Tongue (tissue), 1 donor: ENCODE measurements at regions not wholly inside any gene's neighbourhood (a gene's known extent, or its start where the extent isn't known, plus 50 kb on each side); places are given as distances from the start of the nearest gene placed in this dataset.

Experiments used
- DNase-seq: peaks from one replicate; pipeline ENCODE4 v3.0.0-alpha.2; 2015

DNA sequence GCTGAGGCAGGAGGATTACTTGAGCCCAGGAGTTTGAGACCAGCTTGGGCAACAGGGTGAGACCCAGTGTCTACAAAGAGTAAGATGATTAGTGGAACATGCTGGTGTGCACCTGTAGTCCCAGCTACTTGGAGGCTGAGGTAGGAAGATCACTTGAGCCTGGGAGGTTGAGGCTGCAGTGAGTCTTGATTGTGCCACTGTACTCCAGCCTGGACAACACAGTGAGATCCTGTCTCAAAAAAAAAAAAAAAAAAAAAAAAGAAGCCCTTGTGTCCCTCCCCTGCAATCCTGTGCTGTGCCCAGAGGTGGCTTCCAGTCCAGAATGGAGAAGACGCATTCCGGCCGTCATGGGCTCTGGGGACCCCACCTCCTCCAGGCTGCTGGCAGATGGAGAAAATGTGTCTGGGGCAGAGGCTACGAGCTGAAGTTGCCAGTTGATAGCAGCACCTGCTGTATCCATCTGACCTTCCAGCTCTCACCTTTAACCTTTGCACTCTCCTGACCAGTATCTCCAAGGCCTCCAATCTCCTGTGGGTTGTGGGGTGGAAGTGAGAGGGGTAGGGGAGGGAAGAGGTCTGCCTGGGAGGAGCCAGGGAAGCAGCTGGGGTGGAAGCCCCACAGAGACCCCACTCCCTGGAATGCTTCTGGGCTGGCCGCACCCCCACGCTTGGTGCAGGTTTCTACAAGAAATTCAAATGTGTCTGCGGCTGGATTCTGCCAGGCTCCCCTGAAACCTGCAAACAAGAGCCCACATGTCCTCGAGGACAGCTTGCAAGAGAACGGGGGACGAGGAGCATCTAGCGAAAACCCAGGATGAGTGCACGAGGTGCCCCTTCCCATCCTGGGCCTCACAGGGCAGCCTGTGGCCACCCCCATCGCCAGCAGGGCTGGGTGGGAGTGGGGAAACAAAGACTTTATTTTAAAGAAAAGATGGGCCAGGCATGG, 148.3 kb upstream of the IER5L start:
- no peak for DNase-seq

DNA sequence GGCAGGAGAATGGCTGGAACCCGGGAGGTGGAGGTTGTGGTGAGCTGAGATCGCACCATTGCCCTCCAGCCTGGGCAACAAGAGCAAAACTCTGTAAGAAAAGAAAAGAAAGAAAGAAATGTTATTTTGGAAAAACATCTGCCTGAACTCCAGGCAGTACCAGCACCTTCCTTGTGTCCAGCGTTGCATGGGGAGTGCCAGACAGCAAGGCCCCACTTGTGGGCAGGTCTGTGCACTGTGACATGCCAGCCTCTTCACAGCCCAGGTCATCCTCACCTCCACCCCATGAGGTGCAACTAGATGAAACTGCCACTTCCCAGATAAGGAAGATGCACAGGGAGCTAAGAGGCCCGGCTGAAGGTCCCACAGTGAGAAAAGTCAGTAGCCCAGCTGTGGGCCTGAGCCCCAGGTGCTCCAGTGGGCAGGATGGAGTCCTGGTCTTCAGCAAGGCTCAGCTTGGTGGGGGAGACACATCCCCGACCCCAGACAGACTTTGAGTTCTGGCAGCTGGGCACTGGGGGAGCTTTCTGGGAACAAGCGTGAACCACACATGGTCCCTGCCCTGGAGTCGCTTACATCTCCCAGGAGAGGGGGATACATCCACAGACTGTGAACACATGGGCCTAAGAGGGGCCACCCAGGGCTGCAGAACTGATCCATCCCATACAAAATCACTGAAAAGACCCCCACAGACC, 146.9 kb upstream of the IER5L start:
- DNase-seq, result no peak

DNA sequence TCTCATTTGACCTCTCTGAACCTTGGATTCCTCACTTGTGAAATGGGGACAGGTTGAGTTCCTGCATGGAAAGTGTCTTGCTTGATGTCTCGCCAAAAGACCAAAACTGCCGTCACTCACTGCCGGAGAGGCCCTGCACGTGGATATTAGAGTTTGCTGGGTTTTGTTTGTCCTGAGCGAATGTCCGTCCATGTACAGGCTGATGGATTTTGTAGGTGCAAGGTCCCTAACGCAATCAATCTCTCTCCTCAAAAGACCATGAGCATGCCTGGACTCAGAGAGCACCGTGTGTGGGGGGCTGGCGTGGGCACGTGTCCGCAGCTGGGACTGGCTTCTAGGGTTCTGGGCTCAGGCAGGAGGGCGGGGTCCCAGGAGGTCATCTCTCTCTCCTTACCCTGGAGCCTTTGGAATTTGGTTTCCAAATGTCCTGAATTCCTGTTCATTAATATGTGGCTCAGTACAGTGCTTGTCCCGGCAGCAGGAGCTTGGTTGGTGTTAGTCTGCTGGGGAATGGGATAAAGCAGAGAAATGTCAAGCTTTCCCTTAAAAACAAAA, 146.0 kb upstream of the IER5L start:
- no peak for DNase-seq

DNA sequence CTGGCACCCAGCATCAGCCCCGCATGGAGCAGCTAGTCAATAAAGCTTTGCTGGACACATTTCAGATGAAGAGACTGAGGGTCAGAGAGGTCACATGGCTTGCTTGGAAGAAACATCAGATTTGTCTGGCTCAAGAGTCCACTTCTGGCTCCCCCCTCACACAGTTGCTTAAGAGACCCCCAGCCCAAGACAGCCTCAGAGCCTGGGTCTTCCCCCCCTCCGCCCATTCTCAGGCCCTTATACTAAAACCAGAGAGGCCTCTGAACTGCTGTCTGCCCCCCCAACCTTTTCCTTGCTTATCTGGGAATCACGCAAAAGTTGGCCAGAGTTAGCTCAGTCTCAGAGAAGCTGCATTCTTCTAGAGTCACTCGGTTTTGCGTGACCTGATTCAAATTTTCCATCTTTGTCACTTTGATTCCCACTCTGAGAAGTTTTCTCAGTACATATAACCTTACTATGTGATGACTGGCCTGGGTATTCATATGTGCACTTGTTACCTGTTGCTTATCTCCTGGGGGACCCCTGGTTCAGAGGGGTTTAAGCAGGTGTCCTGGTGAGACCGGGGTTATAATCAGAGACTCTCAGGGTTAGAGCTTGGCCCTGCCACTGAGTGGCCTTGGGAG, 145.4 kb upstream of the IER5L start:
- DNase-seq, result no peak

DNA sequence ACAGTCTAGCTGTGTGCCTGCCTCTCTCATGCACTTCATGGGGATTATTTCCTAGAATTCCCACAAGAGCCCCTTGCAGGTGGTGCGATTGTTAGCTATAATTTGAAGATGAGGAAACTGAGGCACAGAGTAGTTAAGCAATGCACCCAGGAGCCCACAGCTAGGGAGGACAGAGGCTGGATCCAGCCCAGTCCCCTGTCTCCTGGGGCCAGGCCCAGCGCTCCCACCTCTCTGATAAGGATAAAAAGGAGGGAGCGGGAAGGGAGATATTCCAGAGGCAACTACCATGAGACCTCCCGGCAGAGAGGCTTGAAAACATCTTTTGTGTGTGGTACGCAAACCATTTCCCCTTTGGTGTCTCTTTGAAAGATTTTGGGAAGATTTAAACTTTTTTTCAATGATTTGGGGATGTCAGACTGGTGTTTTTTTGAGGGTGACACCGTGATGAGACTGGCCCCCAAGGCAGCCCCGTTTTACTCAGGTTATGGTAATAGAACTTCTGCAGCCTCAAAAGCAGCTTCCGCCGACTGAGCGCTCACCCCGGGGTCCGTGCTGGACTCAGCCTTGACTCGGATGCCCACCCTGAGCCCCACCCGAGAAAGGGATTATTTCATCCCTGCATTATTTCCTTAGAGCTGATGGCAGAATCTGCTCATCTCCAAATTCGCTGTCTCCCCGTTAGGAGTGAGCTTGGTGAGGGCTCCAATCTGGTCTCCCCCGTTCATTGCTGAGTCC, 144.7 kb upstream of the IER5L start:
- no peak for DNase-seq

DNA sequence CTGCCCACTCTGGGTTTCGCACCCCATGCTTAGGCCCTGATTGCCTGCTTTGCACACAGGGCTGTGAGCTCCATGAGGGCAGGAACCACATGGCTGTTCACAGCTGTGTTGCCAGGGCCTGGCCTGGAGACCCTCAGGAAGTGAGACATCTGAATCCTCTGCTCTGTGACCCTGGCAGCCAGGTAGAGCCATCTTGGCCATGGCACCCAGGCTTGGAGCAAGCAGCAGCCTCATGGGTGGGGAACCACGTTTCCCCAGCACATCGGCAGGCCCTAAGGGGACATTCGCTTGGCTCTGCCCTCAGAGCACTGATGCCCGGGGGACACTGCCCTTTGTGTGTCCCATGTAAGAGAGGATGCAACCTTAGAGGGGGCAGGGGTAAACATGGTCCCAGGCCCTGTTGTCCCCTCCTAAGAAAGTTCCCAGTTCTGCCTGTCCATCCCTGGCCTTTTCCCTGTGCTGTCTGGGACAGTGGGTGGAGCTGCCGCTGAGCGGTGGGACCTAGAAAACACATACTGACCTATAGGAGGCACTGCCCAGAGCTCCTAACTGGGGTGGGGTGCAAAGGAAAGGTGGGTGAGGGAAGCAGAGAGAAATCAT, 144.1 kb upstream of the IER5L start:
- DNase-seq, result no peak

DNA sequence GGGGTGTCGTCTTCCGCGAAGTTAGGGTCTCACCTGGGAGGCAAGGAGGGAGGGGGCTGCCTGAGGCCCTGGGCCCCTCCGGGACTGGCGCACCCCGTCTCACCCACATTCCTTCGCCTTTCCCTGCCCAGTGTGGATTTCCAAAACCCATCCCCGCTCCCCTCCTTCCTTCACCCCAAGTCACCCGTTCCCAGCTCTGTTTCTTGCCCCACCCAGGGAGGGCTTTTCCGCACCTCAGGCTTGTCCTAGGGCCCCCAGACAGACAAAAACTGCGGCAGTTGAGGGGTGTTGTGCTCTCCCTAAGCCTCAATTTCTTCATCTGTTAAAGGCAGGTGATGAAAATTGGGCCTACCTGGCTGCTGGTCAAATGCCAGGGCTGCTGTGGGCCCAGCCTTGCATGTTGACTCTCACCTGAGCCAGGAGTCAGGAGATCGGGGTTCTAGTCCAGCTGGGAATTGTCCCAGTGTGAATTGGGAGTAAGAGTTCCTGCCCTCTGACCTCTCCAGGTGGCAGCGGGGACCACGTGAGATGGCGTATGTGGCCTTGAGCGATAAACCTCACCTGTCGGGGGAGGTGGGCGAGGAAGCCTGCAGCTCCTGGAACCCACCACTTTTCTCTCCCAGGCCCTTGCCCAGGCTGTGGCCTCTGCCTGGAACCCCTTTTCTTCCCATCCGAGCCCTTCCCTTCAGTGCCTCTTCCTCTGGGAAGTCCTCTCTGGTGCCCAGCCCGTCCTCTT, 143.4 kb upstream of the IER5L start:
- DNase-seq, result no peak

DNA sequence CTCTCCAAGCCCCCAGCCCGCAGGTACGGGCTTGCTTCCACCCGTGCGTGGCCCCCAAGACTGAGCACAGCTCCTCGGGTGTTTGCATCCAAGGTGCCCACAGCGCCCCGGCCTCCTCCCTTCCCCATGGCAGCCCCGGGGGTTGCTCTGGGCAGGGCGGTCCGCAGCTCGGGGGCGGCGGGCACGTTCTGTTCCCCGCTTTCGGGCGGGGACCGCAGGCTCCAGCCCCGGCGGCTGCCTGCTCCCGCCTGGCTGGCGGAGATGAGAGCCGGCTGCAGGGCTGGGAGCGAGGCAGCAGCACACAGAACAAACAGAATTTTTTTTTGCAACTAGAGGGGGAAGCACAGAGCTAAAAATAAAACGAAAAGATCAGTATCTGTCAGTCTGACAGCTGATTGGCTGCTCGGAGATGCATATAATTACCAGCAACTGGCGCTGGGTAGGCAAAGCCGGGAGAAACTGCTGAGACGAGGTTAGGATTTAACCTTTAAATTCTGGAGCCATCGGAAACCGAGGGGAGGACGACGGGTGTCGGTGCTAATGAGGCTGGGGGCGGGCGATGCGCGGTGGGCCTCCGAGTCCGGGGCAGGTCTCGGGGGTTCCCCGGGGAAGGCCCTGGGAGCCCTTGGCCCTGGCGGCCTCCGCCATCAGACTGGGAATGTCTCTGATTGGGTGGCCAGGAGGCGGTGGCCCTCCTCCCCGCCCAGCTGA, 142.7 kb upstream of the IER5L start:
- DNase-seq, result peak; percentile 94

DNA sequence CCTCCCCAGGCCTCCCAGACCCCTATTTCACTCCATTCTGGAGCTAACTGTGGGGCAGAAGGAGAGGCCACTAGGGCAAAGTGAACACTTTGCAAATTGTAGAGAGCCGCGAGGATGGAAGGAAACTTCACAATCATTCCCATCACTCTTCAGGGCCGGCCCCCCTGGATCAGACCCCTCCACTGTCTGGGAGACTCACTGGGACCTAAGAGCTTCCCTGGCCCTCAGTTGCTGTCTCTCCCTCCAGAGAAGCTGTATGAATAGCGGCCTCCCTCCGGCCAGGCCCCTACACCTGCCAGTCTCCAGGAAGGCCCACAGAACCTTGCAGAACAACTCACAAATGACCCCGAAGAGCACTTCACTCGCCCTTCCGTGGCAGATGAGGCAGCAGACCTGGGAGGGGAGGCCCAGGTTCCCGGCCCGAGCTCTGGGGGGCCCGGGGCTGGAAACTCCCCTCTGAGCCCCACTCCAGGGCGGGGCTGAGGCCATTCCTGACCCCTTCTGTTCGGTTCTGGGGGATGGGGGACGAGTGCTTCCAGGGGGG, 141.9 kb upstream of the IER5L start:
- DNase-seq, result peak; percentile 26

DNA sequence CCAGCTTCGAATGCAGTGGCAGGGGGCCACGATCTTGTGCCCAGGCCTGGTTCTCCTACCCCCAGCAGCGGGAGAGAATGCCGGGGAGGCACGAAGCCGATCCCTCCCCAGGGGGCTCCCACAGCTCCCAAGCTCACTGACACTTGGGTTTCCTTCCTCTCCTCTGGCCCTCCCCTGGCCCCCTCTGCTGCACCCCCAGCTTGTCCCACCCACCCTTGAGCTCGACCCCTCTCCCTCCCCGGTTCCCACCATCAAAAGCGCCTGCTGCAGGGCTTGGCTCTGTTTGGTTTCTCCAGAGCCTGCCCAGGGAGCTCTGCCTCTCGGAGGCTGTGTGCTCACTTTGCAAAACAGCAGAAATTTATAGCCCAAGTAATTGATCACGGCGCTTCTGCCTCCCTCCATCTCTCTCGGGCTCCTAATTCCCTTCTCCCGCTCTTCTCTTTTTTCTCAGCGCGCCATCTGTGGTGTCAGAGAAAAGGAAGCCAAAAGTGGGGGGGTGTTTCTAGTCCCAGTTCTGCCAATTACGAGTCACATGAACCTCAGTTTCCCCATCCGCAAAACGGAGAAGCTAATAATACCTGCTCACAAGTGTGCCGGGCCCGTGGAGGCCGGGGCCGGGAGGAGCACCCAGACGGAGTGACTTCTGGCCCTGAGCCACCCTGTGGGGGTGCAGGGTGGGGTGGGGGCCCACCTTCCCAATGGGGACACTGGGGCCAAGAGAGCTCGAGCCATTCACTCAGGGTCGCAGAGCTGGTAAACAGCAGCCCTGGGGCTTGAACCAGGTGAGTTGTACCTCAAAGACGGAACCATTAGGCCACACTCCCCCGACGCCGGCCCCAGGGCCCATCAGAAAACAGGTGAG, 141.2 kb upstream of the IER5L start:
- no peak for DNase-seq

DNA sequence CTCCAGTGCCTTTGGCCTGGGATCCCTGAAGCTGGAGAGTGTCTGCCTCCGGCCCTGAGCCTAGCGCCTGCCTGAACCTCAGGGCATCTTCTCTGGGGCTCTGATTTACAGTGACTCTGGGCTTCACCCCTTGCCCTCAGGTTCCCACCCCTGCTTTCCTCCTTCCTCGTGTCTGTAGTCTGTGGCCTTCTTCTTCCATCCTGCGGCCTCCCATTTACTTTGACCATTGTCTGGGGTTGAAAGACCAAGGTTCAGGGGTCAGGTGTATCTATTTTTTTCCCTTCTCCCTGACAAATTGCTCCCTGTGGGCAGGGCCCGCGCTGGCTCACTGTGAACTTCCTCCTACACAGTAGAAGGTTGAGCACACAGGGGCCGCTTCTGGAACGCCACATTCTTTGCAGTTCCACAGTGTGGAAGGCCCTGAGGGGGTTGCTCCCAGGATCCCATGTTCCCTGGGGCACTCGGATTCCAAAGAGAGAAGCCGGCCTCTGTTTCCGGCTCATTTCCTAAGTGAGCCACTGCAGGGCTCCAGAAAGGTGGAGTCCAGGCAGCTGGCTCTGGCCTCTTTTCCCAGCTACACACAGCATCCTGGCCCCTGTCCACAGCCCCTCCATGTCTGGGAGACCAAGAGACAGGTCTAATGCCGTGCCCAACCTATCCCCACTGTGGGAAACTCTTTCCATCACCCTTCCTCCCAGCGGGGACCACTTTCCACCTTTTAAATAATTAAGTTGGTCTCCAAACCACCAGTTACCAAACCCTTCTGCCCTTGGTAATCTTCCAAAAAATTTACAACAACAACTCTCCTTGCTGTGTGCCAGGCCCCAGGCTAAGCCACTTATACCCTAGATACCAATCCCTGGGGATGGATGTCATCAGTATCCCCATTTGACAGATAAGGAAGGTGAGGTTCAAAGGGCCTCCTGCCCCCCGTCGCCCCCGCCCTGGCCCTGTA, 140.3 kb upstream of the IER5L start:
- peak; percentile 5 for DNase-seq

DNA sequence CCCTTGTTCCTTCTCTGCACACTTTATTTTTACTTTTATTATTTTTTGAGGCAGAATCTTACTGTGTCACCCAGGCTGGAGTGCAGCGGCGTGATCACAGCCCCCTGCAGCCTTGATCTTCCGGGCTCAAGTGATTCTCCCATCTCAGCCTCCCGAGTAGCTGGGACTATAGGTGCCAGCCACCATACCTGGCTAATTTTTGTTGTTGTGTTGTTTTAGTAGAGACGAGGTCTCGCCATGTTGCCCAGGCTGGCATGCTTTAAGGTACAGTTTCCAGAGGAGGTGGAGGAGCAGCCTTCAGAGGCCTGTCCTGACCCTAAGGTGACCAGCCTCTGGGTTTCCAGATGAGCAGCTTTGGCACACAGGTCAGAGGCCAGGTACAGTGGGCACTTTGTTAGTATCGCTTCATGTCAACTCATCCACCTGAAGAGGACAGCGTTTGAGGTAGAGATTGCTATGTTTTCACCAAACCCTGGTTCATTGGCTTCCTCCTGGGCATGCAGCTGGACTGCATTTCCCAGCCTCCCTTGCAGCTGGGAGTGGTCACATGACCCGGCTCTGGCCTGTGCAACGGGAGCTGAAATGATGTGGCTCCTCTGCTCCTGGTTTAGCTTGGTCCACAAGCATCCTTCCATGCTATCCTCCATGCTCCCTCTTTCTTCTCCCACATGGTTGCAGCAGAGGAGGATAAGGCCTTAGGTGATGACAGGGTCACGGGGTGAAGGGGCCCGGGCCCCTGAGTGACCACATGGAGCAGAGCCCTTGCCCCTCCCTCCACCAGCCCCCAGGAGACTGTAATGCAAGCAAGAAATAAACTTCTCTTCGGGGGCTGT, 139.3 kb upstream of the IER5L start:
- peak; percentile 45 for DNase-seq

DNA sequence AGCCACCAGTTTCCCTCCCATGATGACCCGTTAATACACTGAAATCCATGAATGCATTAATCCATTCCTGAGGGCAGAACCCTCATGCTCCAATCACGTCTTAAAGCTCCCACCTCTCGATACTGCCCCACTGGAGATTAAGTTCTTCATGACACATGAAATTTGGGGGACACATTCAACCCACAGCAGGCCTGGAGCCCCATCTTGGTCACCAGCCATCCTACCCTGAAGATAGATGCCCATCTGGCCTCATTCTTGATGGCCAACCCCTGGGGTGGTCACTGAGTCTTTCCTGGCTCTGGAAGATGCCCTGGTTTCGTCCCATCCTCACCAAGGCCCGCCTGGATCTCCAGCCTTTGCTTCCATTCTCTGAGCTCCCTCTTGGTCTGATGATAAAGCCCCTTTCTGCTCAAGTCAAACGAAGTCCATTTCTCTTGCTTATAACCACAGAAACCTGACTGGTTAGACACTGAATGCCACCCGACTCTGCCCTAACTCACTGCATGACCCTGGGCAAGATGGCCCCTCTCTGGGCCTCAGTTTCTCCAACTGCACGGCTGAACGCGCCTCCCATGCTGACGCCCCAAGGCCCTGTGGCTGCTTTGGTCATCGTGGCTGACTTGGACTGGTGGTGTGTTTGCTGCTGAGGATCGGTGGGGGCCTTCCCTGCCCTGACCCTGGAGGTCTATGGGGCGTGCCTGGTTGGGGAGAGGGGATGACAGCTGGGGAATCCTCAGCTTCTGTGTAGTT, 138.4 kb upstream of the IER5L start:
- DNase-seq, result no peak

DNA sequence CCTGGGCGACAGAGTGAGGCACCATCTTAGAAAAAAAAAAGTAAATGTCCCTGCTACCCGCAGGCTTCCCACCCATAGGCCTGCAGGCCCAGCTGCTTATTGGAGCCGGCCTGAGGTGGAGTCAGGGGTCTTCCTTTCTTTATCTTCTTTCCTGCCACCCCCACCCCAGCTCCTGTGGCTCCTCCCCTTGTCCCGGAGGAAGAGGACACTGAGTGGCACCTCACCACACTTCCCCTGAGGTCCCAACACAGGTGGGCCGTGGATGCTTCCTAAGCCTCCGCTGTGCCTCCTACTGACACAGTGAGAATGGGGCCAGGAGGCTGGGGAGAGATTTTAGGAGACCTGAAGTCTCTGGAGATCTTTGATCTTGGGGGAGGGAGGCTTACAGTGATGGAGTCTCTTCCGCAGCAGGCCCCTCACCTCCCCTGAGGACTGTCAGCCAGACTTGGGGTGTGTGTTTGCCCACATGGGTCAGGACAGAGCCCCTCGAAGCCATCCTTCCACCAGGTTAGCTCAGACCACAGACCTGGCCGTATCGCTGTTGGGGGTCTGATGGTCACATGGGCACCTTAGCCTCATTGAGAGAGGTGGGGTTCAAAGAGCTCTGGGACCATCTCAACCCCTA, 135.4 kb upstream of the IER5L start:
- DNase-seq, result no peak
